Uterus (tissue), 2 donors: ENCODE measurements at regions not wholly inside any gene's neighbourhood (a gene's known extent, or its start where the extent isn't known, plus 50 kb on each side); places are given as distances from the start of the nearest gene placed in this dataset.

ENCODE experiments used
- POLR2A ChIP-seq, 2 donors: fragments of 450-650 bp; IDR thresholded peaks; one replicate each; pipeline ENCODE4 v1.6.1; 2016; ENCODE audit warnings: antibody characterized with exemption in 2 of 2, mild to moderate bottlenecking in 1 of 2, moderate library complexity in 1 of 2
- TF ChIP-seq, protein P1 (sequence below), 4 experiments: fragments of 200-600 bp in 2 of 4; fragments of 450-650 bp in 2 of 4; sonication (generic) in 2 of 4; IDR thresholded peaks; one replicate each; pipeline ENCODE4 v1.5.1; 2016 to 2019; ENCODE audit warnings: antibody characterized with exemption in 4 of 4, mild to moderate bottlenecking in 2 of 4, moderate library complexity in 1 of 4

DNA sequence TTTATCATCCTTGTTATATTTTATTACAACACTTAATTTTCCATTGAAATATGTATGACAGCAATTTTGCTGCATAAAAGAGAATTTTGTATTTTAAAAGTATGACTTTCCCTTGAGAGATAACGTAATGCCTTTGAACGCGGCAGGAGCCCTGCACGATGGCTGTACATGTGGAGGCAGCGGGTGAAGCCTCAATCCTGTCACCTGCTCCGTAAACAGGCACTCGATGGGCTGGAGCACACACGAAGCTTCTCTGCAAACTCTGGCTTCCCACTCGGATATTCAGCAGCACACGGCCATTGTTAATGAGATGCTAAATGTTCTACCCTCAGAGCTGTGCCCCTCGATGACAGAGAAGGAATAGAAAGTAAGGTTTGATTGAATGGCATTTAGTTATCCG is 184.4 kb downstream of the RTP5 start:
- TF ChIP-seq, protein P1, sequence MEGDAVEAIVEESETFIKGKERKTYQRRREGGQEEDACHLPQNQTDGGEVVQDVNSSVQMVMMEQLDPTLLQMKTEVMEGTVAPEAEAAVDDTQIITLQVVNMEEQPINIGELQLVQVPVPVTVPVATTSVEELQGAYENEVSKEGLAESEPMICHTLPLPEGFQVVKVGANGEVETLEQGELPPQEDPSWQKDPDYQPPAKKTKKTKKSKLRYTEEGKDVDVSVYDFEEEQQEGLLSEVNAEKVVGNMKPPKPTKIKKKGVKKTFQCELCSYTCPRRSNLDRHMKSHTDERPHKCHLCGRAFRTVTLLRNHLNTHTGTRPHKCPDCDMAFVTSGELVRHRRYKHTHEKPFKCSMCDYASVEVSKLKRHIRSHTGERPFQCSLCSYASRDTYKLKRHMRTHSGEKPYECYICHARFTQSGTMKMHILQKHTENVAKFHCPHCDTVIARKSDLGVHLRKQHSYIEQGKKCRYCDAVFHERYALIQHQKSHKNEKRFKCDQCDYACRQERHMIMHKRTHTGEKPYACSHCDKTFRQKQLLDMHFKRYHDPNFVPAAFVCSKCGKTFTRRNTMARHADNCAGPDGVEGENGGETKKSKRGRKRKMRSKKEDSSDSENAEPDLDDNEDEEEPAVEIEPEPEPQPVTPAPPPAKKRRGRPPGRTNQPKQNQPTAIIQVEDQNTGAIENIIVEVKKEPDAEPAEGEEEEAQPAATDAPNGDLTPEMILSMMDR (IDR thresholded peaks at IDR 0.05) = no peak
- TF ChIP-seq POLR2A (IDR thresholded peaks at IDR 0.05) = no peak
